Spleen (tissue), 11 donors: ENCODE measurements at regions not wholly inside any gene's neighbourhood (a gene's known extent, or its start where the extent isn't known, plus 50 kb on each side); places are given as distances from the start of the nearest gene placed in this dataset.

Source experiments
- DNase-seq: peaks from one replicate; pipeline ENCODE4 v3.0.0-alpha.2; 2020
- H3K27ac ChIP-seq, 8 donors: fragments of 200-600 bp; sonication (generic) in 7 of 8; 1 replicate in 4 of 8; 2 replicates in 4 of 8; pipeline versions ENCODE4 v1.5.0 to v1.8.0; 2016 to 2021; ENCODE audit warnings: inconsistent platforms in 4 of 8, mild to moderate bottlenecking in 4 of 8, moderate library complexity in 1 of 8
- H3K27me3 ChIP-seq, 7 donors: fragments of 200-600 bp; sonication (generic) in 6 of 7; replicated peaks in 1 of 7; 1 replicate in 4 of 7; 2 replicates in 3 of 7; pipeline versions ENCODE4 v1.5.0 to v1.8.0; 2016 to 2021; ENCODE audit warnings: inconsistent platforms in 3 of 7, mild to moderate bottlenecking in 1 of 7
- H3K36me3 ChIP-seq, 6 donors: fragments of 200-600 bp; sonication (generic) in 5 of 6; 1 replicate in 4 of 6; 2 replicates in 2 of 6; pipeline versions ENCODE4 v1.5.0 to v1.8.0; 2016 to 2021; ENCODE audit warnings: inconsistent platforms in 2 of 6
- H3K4me1 ChIP-seq, 6 donors: fragments of 200-600 bp; sonication (generic) in 5 of 6; 1 replicate in 3 of 6; 2 replicates in 3 of 6; pipeline versions ENCODE4 v1.5.0 to v1.8.0; 2016 to 2021; ENCODE audit warnings: inconsistent platforms in 3 of 6
- H3K4me3 ChIP-seq, 8 donors: fragments of 200-600 bp; sonication (generic) in 7 of 8; 1 replicate in 4 of 8; 2 replicates in 4 of 8; pipeline versions ENCODE4 v1.5.0 to v1.8.0; 2016 to 2021; ENCODE audit warnings: inconsistent platforms in 4 of 8, mild to moderate bottlenecking in 4 of 8, moderate library complexity in 2 of 8
- H3K9me3 ChIP-seq, 8 donors: fragments of 200-600 bp; sonication (generic) in 7 of 8; 1 replicate in 4 of 8; 2 replicates in 4 of 8; pipeline versions ENCODE4 v1.5.0 to v1.8.0; 2016 to 2021; ENCODE audit warnings: inconsistent platforms in 4 of 8
- CTCF ChIP-seq, 11 experiments: fragments of 200-600 bp in 7 of 11; fragments of 450-650 bp in 4 of 11; sonication (generic) in 4 of 11; IDR thresholded peaks in 8 of 11; conservative IDR thresholded peaks in 3 of 11; 1 replicate in 7 of 11; 2 replicates in 4 of 11; pipeline versions ENCODE4 v1.4.0 to v1.8.0; 2016 to 2021; ENCODE audit warnings: antibody characterized with exemption in 11 of 11, inconsistent platforms in 4 of 11, mild to moderate bottlenecking in 1 of 11
- POLR2A ChIP-seq, 3 donors: fragments of 450-650 bp; IDR thresholded peaks; one replicate each; pipeline ENCODE4 v1.5.1; 2017; ENCODE audit warnings: antibody characterized with exemption in 3 of 3, mild to moderate bottlenecking in 1 of 3
- POLR2AphosphoS5 ChIP-seq, 3 donors: sonication (generic); formaldehyde crosslinking; IDR thresholded peaks; one replicate each; pipeline ENCODE4 v1.5.1; 2017; ENCODE audit warnings: antibody characterized with exemption in 3 of 3
- WGBS, 5 donors: extraction: QIAGEN DNeasy Blood & Tissue Kit in 3 of 5; methylation state at CpG; one replicate each; pipeline versions ENCODE4 v1.1.5 to v1.1.7; 2013 to 2018; 5-methylcytosine and 5-hydroxymethylcytosine counted together
- intact Hi-C: fragments of 100-400 bp; cut with DNase I; formaldehyde crosslinking; loops from one replicate; pipeline ENCODE4 v1.15.0; 2023; ENCODE audit warnings: low total_unique reads
- donor health status: healthy with polysubstance abuse.
- donor health status: DM: no; HTN: no; CAD: no; lungs with moderate emphysema.
- donor health status: DM: no; HTN: no; CAD: no.
- donor health status: Bipolar disorder and iron deficiency.
- donor health status: healthy.
- donor health status: DM: no; HTN: no; CAD: no.
- donor health status: DM: yes; HTN: yes; CAD: no.

GRCh38 chr18:26722565-26722931 is 143.0 kb downstream of the AQP4 start:
- Histone ChIP-seq H3K9me3 (no peaks in the 10 kb centered on the region), H3K27me3 (no peaks in the 10 kb centered on the region), H3K4me3 (no peak overlapping the region), H3K27ac (no peak overlapping the region), H3K4me1 (peaks cover 0 to 4% (median 0%) of the 10 kb centered on the region in 6 donors), H3K36me3 (no peaks in the 10 kb centered on the region)
- WGBS, 5 donors: 92 to 100% (median 97%) methylated on average over 2 of the region's 2 CpGs
- intact Hi-C loops: no loop called here
- no peak for DNase-seq
- no peak for TF ChIP-seq POLR2AphosphoS5 (IDR thresholded peaks at IDR 0.05)
- no peak for TF ChIP-seq POLR2A (IDR thresholded peaks at IDR 0.05)
- TF ChIP-seq CTCF (IDR thresholded peaks at IDR 0.05 in 8 of 11, conservative IDR thresholded peaks at IDR 0.05 in 3 of 11): no peak

GRCh38 chr18:26721854-26722564 is 143.5 kb downstream of the AQP4 start:
- Histone ChIP-seq H3K9me3 (no peaks in the 10 kb centered on the region), H3K4me1 (peaks cover 0 to 4% (median 0%) of the 10 kb centered on the region in 6 donors), H3K36me3 (no peaks in the 10 kb centered on the region), H3K27ac (no peak overlapping the region), H3K4me3 (no peak overlapping the region), H3K27me3 (no peaks in the 10 kb centered on the region)
- no peak for DNase-seq
- intact Hi-C loops: no loop called here
- WGBS, 5 donors: 69 to 91% (median 87%) methylated on average over 8 to 9 of the region's 9 CpGs
- no peak for TF ChIP-seq CTCF (IDR thresholded peaks at IDR 0.05 in 8 of 11, conservative IDR thresholded peaks at IDR 0.05 in 3 of 11)
- no peak for TF ChIP-seq POLR2AphosphoS5 (IDR thresholded peaks at IDR 0.05)

GRCh38 chr18:26719896-26720295 is 145.6 kb downstream of the AQP4 start:
- WGBS, 5 donors: 83 to 95% (median 87%) methylated on average over 1 of the region's 1 CpG
- H3K9me3 ChIP-seq: no peaks in the 10 kb centered on the region
- TF ChIP-seq POLR2AphosphoS5 (IDR thresholded peaks at IDR 0.05): no peak
- TF ChIP-seq POLR2A (IDR thresholded peaks at IDR 0.05): no peak
- TF ChIP-seq CTCF (IDR thresholded peaks at IDR 0.05 in 8 of 11, conservative IDR thresholded peaks at IDR 0.05 in 3 of 11): no peak
- H3K4me1 ChIP-seq: peaks cover 0 to 4% (median 0%) of the 10 kb centered on the region in 6 donors
- no peak for DNase-seq
- no peaks in the 10 kb centered on the region for H3K27me3 ChIP-seq
- H3K27ac ChIP-seq: no peak overlapping the region
- intact Hi-C loops: no loop called here
- H3K36me3 ChIP-seq: no peaks in the 10 kb centered on the region
- no peak overlapping the region for H3K4me3 ChIP-seq

- H3K4me3 ChIP-seq: no peak overlapping the region
- 65 to 82% (median 75%) methylated on average over 4 of the region's 4 CpGs for WGBS, 5 donors
- H3K4me1 ChIP-seq: peaks cover 0 to 4% (median 0%) of the 10 kb centered on the region in 6 donors
- TF ChIP-seq POLR2A (IDR thresholded peaks at IDR 0.05) (no peak), CTCF (IDR thresholded peaks at IDR 0.05 in 8 of 11, conservative IDR thresholded peaks at IDR 0.05 in 3 of 11) (no peak), POLR2AphosphoS5 (IDR thresholded peaks at IDR 0.05) (no peak)
- DNase-seq: no peak
- H3K27me3 ChIP-seq: no peaks in the 10 kb centered on the region
- H3K27ac ChIP-seq: no peak overlapping the region
- intact Hi-C loops: no loop called here
- no peaks in the 10 kb centered on the region for H3K9me3 ChIP-seq
- no peaks in the 10 kb centered on the region for H3K36me3 ChIP-seq
These were observed 148.3 kb downstream of the AQP4 start for GRCh38 chr18:26717123-26717719.
